BLaER1 treated with 17β-estradiol and CSF1 and Interleukin-3, amounts not matched to agents 10 nM and 100 nM (cell line): ENCODE measurements at regions not wholly inside any gene's neighbourhood (a gene's known extent, or its start where the extent isn't known, plus 50 kb on each side); places are given as distances from the start of the nearest gene placed in this dataset.

Source experiments
- H3K27ac ChIP-seq, 11 experiments: shearing (Covaris generic); formaldehyde crosslinking; 2 replicates each; pipeline ENCODE4 v1.8.1; 2022
- H3K27me3 ChIP-seq, 11 experiments: shearing (Covaris generic); formaldehyde crosslinking; 2 replicates each; pipeline ENCODE4 v1.8.1; 2022
- H3K36me3 ChIP-seq, 11 experiments: shearing (Covaris generic); formaldehyde crosslinking; 2 replicates each; pipeline ENCODE4 v1.8.1; 2022
- H3K4me1 ChIP-seq, 10 experiments: shearing (Covaris generic); formaldehyde crosslinking; 2 replicates each; pipeline ENCODE4 v1.8.1; 2022
- H3K4me2 ChIP-seq, 11 experiments: shearing (Covaris generic); formaldehyde crosslinking; 2 replicates each; pipeline ENCODE4 v1.8.1; 2022
- H3K4me3 ChIP-seq, 10 experiments: shearing (Covaris generic); formaldehyde crosslinking; 2 replicates each; pipeline ENCODE4 v1.8.1; 2022
- H3K9ac ChIP-seq, 11 experiments: shearing (Covaris generic); formaldehyde crosslinking; 2 replicates each; pipeline ENCODE4 v1.8.1; 2022
- H3K9me3 ChIP-seq, 11 experiments: shearing (Covaris generic); formaldehyde crosslinking; replicated peaks in 1 of 11; 2 replicates each; pipeline ENCODE4 v1.8.1; 2022
- H4K20me1 ChIP-seq, 11 experiments: shearing (Covaris generic); formaldehyde crosslinking; 2 replicates each; pipeline ENCODE4 v1.8.1; 2022
- Cebpa-rat ChIP-seq, 11 experiments: shearing (Covaris generic); IDR thresholded peaks; 2 replicates each; pipeline ENCODE4 v1.8.1; 2022

DNA sequence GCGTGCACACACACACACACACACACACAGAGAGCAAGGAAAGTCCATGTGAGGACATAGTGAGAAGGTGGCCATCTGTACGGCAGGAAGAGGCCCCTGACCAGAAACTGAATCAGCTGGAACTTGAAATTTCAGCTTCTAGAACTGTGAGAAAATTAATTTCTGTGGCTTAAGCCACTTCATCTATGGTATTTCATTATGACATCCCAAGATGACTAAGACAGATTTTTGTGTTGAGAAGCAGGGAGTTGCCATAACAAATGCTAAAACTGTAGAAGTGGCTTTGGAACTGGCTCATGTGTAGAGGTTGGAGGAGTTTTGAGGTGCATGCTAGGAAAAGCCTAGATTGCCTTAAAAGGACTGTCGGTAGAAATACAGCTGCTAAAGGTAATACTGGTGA is 63.4 kb upstream of the ZBTB7C start:
- H4K20me1 ChIP-seq, result no peaks in the 10 kb centered on the region
- H3K27me3 ChIP-seq, result no peaks in the 10 kb centered on the region
- no peak for TF ChIP-seq Cebpa-rat (IDR thresholded peaks at IDR 0.05)
- H3K27ac ChIP-seq, result no peak overlapping the region
- H3K9me3 ChIP-seq, result peaks cover 0 to 10% (median 0%) of the 10 kb centered on the region in 11 experiments; a peak in 4 of 22 replicates
- no peaks in the 10 kb centered on the region for H3K36me3 ChIP-seq
- peaks cover 0 to 3% (median 0%) of the 10 kb centered on the region in 10 experiments; a peak in 2 of 20 replicates for H3K4me1 ChIP-seq
- no peak overlapping the region for H3K4me2 ChIP-seq
- no peak overlapping the region for H3K9ac ChIP-seq
- no peak overlapping the region for H3K4me3 ChIP-seq

GRCh38 chr18:48470484-48471180 is 61.4 kb upstream of the ZBTB7C start:
- TF ChIP-seq Cebpa-rat (IDR thresholded peaks at IDR 0.05), result no peak
- H3K27me3 ChIP-seq, result no peaks in the 10 kb centered on the region
- no peaks in the 10 kb centered on the region for H3K36me3 ChIP-seq
- peaks cover 0 to 3% (median 0%) of the 10 kb centered on the region in 10 experiments; a peak in 2 of 20 replicates for H3K4me1 ChIP-seq
- H3K9ac ChIP-seq, result no peak overlapping the region
- H3K4me2 ChIP-seq, result no peak overlapping the region
- H3K27ac ChIP-seq, result no peak overlapping the region
- no peak overlapping the region for H3K4me3 ChIP-seq
- H3K9me3 ChIP-seq, result peaks cover 0 to 10% (median 0%) of the 10 kb centered on the region in 11 experiments; a peak in 4 of 22 replicates
- no peaks in the 10 kb centered on the region for H4K20me1 ChIP-seq

DNA sequence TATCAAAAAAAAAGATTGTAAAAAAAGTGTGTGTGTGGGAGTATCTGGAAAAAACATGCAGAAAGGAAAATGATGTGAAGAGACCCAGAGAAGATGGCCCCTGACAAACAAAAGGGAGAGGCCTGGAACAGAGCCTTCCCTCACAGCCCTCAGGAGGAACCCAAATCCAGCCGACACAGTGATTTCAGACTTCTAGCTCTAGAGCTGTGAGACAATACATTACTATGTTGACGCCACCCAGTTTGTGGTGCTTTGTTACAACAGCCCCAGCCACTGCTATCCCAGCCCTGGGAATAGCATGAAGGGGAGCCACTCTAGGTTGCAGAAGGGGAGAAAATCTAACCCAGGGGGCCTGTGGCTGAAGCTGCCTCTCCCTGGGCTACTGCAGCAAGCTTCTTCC is 59.0 kb upstream of the ZBTB7C start:
- Histone ChIP-seq H3K9me3 (peaks cover 0 to 10% (median 0%) of the 10 kb centered on the region in 11 experiments; a peak in 4 of 22 replicates), H3K4me2 (0 out of 22 replicates have a peak overlapping the region, but pooled peaks of 1 of the 11 experiments have one; percentile 1), H3K27me3 (no peaks in the 10 kb centered on the region), H3K4me1 (peaks cover 0 to 3% (median 0%) of the 10 kb centered on the region in 10 experiments; a peak in 2 of 20 replicates), H4K20me1 (no peaks in the 10 kb centered on the region), H3K9ac (no peak overlapping the region), H3K36me3 (no peaks in the 10 kb centered on the region), H3K27ac (no peak overlapping the region), H3K4me3 (no peak overlapping the region)
- no peak for TF ChIP-seq Cebpa-rat (IDR thresholded peaks at IDR 0.05)

GRCh38 chr18:48467231-48467630 is 58.0 kb upstream of the ZBTB7C start:
- Histone ChIP-seq H3K27me3 (no peaks in the 10 kb centered on the region), H3K27ac (no peak overlapping the region), H3K4me1 (peaks cover 0 to 3% (median 0%) of the 10 kb centered on the region in 10 experiments; a peak in 2 of 20 replicates), H3K9me3 (peaks cover 0 to 8% (median 0%) of the 10 kb centered on the region in 11 experiments; a peak in 4 of 22 replicates), H3K4me3 (no peak overlapping the region), H3K36me3 (no peaks in the 10 kb centered on the region), H3K9ac (no peak overlapping the region), H4K20me1 (no peaks in the 10 kb centered on the region; a peak in 1 of 22 replicates), H3K4me2 (no peak overlapping the region)
- TF ChIP-seq Cebpa-rat (IDR thresholded peaks at IDR 0.05), result no peak

GRCh38 chr18:48462510-48462909 is 53.3 kb upstream of the ZBTB7C start:
- H3K4me1 ChIP-seq, result peaks cover 0 to 20% (median 0%) of the 10 kb centered on the region in 10 experiments; a peak in 8 of 20 replicates
- peaks cover 0 to 7% (median 4%) of the 10 kb centered on the region in 11 experiments; a peak in 13 of 22 replicates for H3K27me3 ChIP-seq
- peaks cover 0 to 1% (median 0%) of the 10 kb centered on the region in 11 experiments; a peak in 2 of 22 replicates for H4K20me1 ChIP-seq
- H3K4me3 ChIP-seq, result no peak overlapping the region
- no peak overlapping the region for H3K9ac ChIP-seq
- no peak overlapping the region for H3K27ac ChIP-seq
- TF ChIP-seq Cebpa-rat (IDR thresholded peaks at IDR 0.05), result no peak
- no peak overlapping the region for H3K4me2 ChIP-seq
- H3K9me3 ChIP-seq, result no peaks in the 10 kb centered on the region
- no peaks in the 10 kb centered on the region for H3K36me3 ChIP-seq

DNA sequence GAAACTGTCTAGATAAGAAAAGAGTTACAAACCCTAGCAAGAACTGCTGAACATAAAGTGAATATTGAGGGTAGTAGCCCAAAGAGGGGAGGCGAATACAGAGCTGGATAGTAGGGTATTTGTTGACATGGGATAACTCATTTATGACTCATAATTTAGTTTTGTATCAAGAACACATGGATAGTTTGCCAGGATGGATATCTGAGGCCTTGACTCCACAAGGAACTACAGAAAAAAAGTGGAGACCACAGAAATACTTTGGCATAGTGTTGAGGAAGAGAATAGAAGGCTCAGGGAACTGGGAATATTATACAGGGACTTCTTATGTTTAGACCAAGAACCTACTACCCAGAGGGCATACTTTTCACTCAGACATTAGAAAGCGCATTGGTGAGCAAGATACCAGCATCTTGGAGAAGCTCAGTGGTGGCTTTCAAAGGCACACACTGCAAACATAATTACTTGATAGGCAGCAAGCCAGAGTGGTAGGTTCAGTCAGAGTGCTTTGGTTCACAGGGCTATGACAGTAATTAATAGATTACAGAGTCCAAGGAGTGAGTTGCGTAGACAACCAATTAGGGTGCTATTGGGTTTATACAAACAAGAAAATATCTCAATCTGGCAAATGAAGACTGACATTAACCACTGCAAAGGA is 51.9 kb upstream of the ZBTB7C start:
- peaks cover 0 to 16% (median 3%) of the 10 kb centered on the region in 11 experiments; a peak in 8 of 22 replicates for H4K20me1 ChIP-seq
- H3K27ac ChIP-seq, result no peak overlapping the region
- TF ChIP-seq Cebpa-rat (IDR thresholded peaks at IDR 0.05), result no peak
- H3K9me3 ChIP-seq, result no peaks in the 10 kb centered on the region
- H3K4me2 ChIP-seq, result no peak overlapping the region
- no peak overlapping the region for H3K4me3 ChIP-seq
- H3K9ac ChIP-seq, result no peak overlapping the region
- peaks cover 9 to 29% (median 11%) of the 10 kb centered on the region in 10 experiments for H3K4me1 ChIP-seq
- no peaks in the 10 kb centered on the region for H3K36me3 ChIP-seq
- H3K27me3 ChIP-seq, result peaks cover 4 to 20% (median 16%) of the 10 kb centered on the region in 11 experiments; a peak in 18 of 22 replicates

GRCh38 chr18:48459465-48459864 is 50.3 kb upstream of the ZBTB7C start:
- H4K20me1 ChIP-seq, result peaks cover 0 to 26% (median 10%) of the 10 kb centered on the region in 11 experiments; a peak in 10 of 22 replicates
- H3K4me1 ChIP-seq, result peaks cover 19 to 45% (median 26%) of the 10 kb centered on the region in 10 experiments
- H3K9me3 ChIP-seq, result no peaks in the 10 kb centered on the region
- H3K4me3 ChIP-seq, result no peak overlapping the region
- H3K4me2 ChIP-seq, result peak overlapping the region in 5 of 11 experiments; percentile 1 to 79 (median 47); a peak in 9 of 22 replicates
- H3K36me3 ChIP-seq, result no peaks in the 10 kb centered on the region
- H3K27ac ChIP-seq, result peak overlapping the region in 3 of 11 experiments; percentile 2 to 42 (median 21); a peak in 4 of 22 replicates
- no peak for TF ChIP-seq Cebpa-rat (IDR thresholded peaks at IDR 0.05)
- H3K27me3 ChIP-seq, result peaks cover 11 to 32% (median 21%) of the 10 kb centered on the region in 11 experiments; a peak in 21 of 22 replicates
- no peak overlapping the region for H3K9ac ChIP-seq

DNA sequence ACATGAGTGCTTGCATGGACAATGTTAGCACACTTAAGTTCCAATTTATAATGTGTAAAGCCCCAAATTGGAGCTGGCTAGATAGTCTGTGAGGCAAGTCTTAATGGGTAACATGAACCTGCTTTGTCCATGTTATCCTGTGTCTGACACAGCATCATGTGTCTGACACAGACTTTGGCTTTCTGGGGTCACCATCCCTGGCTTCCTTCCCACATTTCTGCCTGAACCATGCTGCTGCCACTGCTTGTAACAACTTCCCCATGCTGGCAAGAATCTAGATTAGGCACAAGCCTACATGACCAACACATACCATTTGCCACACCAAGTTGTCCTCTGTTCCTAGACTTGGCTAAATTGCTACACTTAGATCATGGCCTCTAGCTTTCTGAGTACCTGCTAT is 49.8 kb upstream of the ZBTB7C start:
- peaks cover 13 to 36% (median 26%) of the 10 kb centered on the region in 11 experiments; a peak in 21 of 22 replicates for H3K27me3 ChIP-seq
- no peak for TF ChIP-seq Cebpa-rat (IDR thresholded peaks at IDR 0.05)
- peaks cover 19 to 50% (median 30%) of the 10 kb centered on the region in 10 experiments for H3K4me1 ChIP-seq
- H3K9ac ChIP-seq, result no peak overlapping the region
- H3K27ac ChIP-seq, result peak overlapping the region in 3 of 11 experiments; percentile 2 to 42 (median 21); a peak in 4 of 22 replicates
- H4K20me1 ChIP-seq, result peaks cover 0 to 31% (median 10%) of the 10 kb centered on the region in 11 experiments; a peak in 10 of 22 replicates
- peak overlapping the region in 5 of 11 experiments; percentile 1 to 74 (median 47); a peak in 9 of 22 replicates for H3K4me2 ChIP-seq
- H3K36me3 ChIP-seq, result no peaks in the 10 kb centered on the region
- no peaks in the 10 kb centered on the region for H3K9me3 ChIP-seq
- H3K4me3 ChIP-seq, result no peak overlapping the region
